Type B pancreatic cell (in vitro differentiated cells): ENCODE measurements at regions not wholly inside any gene's neighbourhood (a gene's known extent, or its start where the extent isn't known, plus 50 kb on each side); places are given as distances from the start of the nearest gene placed in this dataset.

Source experiments
- DNase-seq: peaks from one replicate; pipeline ENCODE4 v3.0.0; 2021; ENCODE audit warnings: mixed read lengths; ENCODE audit not compliant: unreplicated experiment; ENCODE audit errors: extremely low spot score
- H3K27ac Mint-ChIP-seq: 2 replicates; pipeline ENCODE4 v1.8.0; 2021; ENCODE audit warnings: mild to moderate bottlenecking, mixed read lengths
- H3K27me3 Mint-ChIP-seq: 2 replicates; pipeline ENCODE4 v1.8.0; 2021; ENCODE audit warnings: mixed read lengths
- H3K36me3 Mint-ChIP-seq: 2 replicates; pipeline ENCODE4 v1.8.0; 2021; ENCODE audit warnings: mixed read lengths
- H3K4me1 Mint-ChIP-seq: one replicate; pipeline ENCODE4 v1.8.0; 2021; ENCODE audit warnings: mixed read lengths; ENCODE audit not compliant: unreplicated experiment
- H3K4me3 Mint-ChIP-seq: 2 replicates; pipeline ENCODE4 v1.8.0; 2021; ENCODE audit warnings: mild to moderate bottlenecking, mixed read lengths
- H3K9me3 Mint-ChIP-seq: 2 replicates; pipeline ENCODE4 v1.8.0; 2021; ENCODE audit warnings: mixed read lengths
- TF ChIP-seq, protein P1 (sequence below): fragments of 200-600 bp; sonication (generic); conservative IDR thresholded peaks from 2 replicates; pipeline ENCODE4 v1.5.0; 2021; ENCODE audit warnings: antibody characterized with exemption, mild to moderate bottlenecking

GRCh38 chr6:19424853-19425252 lies 412.3 kb upstream of the ID4 start:
- H3K9me3 Mint-ChIP-seq = peaks cover 8% of the 10 kb centered on the region
- H3K4me1 Mint-ChIP-seq = no peaks in the 10 kb centered on the region
- no peak overlapping the region for H3K27ac Mint-ChIP-seq
- TF ChIP-seq, protein P1, sequence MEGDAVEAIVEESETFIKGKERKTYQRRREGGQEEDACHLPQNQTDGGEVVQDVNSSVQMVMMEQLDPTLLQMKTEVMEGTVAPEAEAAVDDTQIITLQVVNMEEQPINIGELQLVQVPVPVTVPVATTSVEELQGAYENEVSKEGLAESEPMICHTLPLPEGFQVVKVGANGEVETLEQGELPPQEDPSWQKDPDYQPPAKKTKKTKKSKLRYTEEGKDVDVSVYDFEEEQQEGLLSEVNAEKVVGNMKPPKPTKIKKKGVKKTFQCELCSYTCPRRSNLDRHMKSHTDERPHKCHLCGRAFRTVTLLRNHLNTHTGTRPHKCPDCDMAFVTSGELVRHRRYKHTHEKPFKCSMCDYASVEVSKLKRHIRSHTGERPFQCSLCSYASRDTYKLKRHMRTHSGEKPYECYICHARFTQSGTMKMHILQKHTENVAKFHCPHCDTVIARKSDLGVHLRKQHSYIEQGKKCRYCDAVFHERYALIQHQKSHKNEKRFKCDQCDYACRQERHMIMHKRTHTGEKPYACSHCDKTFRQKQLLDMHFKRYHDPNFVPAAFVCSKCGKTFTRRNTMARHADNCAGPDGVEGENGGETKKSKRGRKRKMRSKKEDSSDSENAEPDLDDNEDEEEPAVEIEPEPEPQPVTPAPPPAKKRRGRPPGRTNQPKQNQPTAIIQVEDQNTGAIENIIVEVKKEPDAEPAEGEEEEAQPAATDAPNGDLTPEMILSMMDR = no peak
- H3K27me3 Mint-ChIP-seq = no peaks in the 10 kb centered on the region
- DNase-seq = no peak
- H3K36me3 Mint-ChIP-seq = peaks cover 5% of the 10 kb centered on the region
- H3K4me3 Mint-ChIP-seq = no peak overlapping the region

DNA sequence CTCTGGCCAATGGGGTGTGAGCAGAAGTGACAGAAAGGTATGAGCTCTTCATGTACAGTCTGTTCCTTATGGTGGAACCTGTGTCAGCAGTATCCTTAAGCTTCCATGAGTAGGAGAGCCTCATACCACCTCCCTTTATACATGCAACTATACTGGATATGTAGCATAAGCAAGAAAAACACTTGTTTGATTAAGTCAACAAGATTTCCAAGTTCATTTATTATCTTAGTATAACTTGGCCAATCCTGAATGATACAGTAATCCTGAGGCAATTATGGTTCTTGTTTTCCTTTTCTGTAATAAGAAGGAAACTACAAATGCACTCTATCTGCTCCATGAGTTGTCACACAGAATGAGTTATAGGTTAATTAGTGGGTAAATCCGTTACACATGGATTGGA lies 409.6 kb upstream of the ID4 start:
- H3K27ac Mint-ChIP-seq = no peak overlapping the region

GRCh38 chr6:19432966-19433498 lies 404.1 kb upstream of the ID4 start:
- Mint-ChIP-seq H3K27ac (no peak overlapping the region), H3K4me3 (no peak overlapping the region), H3K9me3 (peaks cover 8% of the 10 kb centered on the region), H3K36me3 (no peaks in the 10 kb centered on the region), H3K4me1 (peaks cover 4% of the 10 kb centered on the region), H3K27me3 (no peaks in the 10 kb centered on the region)
- TF ChIP-seq, protein P1 = no peak
- no peak for DNase-seq

More for the DNA sequence above, 409.6 kb upstream of the ID4 start:
- H3K4me3 Mint-ChIP-seq = no peak overlapping the region
- H3K27me3 Mint-ChIP-seq = no peaks in the 10 kb centered on the region
- H3K9me3 Mint-ChIP-seq = peaks cover 8% of the 10 kb centered on the region
- TF ChIP-seq, protein P1 = no peak
- H3K36me3 Mint-ChIP-seq = no peaks in the 10 kb centered on the region
- DNase-seq = no peak
- no peaks in the 10 kb centered on the region for H3K4me1 Mint-ChIP-seq

DNA sequence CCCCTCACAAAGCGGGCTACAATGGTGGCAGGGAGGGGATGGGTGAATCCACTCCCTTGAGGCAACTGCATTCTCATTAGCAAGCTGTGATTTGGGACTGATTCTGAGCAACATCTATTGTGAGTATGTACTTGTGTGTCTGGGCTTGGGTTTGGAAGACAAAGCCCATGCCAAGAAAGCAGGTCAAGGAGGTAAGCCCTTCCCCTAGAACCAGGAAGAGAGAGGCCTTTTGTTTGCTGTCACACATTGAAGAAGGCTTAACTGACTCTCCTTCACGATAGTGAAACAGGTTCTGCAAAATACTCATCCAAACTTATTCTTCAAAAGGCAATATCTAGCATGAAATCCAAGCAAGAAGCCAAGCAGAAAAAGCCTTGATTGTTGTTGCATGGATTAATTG lies 403.1 kb upstream of the ID4 start:
- TF ChIP-seq, protein P1 = no peak
- H3K4me1 Mint-ChIP-seq = peaks cover 4% of the 10 kb centered on the region

DNA sequence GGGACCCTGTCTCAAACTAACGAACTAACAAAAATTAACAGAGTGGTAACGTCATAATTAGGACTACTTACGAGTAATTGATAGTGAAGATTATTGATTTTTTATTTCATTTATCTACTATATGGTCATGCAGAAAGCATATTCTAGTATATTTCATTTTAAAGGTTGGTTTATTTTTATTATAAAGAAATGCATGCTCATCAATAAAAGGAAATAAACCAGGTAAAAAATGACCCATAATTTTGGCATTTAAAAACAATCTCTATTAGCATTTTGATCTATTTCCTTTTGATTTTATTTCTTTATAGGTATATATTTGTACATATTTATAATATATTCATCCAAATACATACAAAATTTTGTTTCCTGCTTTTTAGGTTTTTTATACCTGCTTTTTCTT lies 401.4 kb upstream of the ID4 start:
- no peak for DNase-seq
- no peaks in the 10 kb centered on the region for H3K36me3 Mint-ChIP-seq
- H3K9me3 Mint-ChIP-seq = peaks cover 8% of the 10 kb centered on the region
- no peak overlapping the region for H3K27ac Mint-ChIP-seq
- H3K4me3 Mint-ChIP-seq = no peak overlapping the region
- H3K27me3 Mint-ChIP-seq = no peaks in the 10 kb centered on the region
- TF ChIP-seq, protein P1 = no peak
- peaks cover 11% of the 10 kb centered on the region for H3K4me1 Mint-ChIP-seq

More for the DNA sequence above, 403.1 kb upstream of the ID4 start:
- Mint-ChIP-seq H3K4me3 (no peak overlapping the region), H3K27me3 (no peaks in the 10 kb centered on the region), H3K27ac (no peak overlapping the region), H3K36me3 (no peaks in the 10 kb centered on the region), H3K9me3 (peaks cover 8% of the 10 kb centered on the region)
- DNase-seq = no peak
